GM12874 (cell line): ENCODE measurements at regions not wholly inside any gene's neighbourhood (a gene's known extent, or its start where the extent isn't known, plus 50 kb on each side); places are given as distances from the start of the nearest gene placed in this dataset.

Experiments
- TF ChIP-seq, protein P1 (sequence below): IDR thresholded peaks from 2 replicates; pipeline ENCODE4 v1.5.1; 2011; ENCODE audit warnings: low read depth, mild to moderate bottlenecking, control low read depth, low read length, moderate library complexity; ENCODE audit not compliant: insufficient read depth

DNA sequence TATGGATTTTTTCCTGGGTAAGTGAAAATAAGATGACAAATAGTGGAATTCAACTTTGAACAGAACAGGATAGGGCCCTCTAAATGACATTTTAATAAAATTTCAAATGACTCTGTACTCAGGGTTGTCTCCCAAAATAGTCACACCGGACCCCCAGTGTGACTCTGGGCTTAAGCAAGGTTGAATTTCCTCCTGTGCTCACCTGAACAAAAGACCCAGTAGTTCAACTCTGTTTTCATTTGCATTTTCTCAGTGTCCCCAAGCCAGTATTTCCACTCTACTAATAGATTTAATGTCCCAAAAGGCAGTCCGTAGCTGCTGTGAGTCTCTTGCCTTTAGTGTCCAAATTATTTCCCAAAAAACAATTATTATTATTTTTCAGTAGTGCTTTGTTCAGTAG lies 296.6 kb downstream of the PLOD2 start:
- TF ChIP-seq, protein P1, sequence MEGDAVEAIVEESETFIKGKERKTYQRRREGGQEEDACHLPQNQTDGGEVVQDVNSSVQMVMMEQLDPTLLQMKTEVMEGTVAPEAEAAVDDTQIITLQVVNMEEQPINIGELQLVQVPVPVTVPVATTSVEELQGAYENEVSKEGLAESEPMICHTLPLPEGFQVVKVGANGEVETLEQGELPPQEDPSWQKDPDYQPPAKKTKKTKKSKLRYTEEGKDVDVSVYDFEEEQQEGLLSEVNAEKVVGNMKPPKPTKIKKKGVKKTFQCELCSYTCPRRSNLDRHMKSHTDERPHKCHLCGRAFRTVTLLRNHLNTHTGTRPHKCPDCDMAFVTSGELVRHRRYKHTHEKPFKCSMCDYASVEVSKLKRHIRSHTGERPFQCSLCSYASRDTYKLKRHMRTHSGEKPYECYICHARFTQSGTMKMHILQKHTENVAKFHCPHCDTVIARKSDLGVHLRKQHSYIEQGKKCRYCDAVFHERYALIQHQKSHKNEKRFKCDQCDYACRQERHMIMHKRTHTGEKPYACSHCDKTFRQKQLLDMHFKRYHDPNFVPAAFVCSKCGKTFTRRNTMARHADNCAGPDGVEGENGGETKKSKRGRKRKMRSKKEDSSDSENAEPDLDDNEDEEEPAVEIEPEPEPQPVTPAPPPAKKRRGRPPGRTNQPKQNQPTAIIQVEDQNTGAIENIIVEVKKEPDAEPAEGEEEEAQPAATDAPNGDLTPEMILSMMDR: no peak

DNA sequence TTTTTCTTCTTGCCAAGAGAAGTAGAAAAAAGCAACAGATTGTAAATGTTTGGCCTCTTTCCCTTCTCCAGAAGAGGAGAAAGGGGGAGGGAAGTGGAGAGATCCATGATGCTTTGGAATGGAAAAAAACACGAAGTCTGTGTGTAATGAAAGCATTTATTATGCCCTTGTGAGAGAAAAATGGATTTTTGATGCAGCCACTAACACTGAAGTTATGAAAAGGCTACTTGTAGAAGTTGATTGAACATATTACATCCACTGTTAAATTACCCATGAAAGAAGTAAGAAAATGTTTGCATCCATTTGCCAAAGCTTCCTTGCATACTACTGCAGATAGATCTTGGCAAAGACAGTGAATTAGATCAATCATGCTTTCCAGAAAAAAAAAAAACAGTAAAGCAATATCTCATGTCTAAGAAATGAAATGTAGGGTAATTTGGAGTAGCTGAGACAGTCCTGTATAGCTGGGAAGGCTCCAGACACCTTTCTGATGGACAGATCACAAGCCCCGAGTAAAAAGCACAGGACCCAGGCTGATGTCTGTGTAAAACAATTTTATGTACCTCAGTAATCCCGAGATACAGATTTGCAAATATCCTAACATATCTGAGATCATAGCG lies 295.5 kb downstream of the PLOD2 start:
- TF ChIP-seq, protein P1: no peak

DNA sequence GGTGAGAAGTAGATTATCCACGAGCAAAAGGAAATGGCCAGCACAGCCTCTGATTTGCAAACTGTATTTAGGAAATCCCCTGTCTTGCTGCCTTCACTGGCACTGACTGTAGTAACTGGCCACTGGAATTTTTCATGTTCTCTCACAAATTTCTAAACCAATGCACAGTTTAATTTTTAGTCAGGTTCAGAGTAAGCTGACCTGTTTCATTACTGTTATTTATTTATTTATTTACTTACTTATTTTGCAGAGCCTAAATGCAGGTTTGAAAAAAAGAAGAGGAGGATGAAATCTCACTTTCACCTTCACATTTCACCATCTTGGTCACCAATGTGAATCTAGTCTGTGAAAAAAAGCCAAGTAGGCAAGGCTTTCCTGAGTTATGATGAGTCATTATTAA lies 291.0 kb downstream of the PLOD2 start:
- TF ChIP-seq, protein P1: no peak

DNA sequence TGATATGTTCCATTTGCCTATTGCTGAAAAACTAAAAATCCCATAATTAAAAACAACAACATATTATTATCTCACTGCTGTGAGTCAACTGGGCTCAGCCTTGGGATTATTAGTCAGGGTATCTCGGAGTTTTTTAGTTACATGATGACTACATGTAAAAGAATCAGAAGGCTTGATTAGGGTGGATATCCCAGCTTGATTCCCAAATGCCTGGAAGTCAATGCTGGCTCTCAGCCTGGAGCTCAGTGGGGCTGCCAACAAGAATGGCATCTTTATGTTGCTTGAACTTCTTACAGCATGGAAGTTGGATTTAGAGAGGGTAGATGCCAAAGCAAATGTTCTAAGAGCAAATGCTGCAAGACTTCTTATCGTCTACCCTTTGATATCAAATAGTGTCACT lies 278.5 kb downstream of the PLOD2 start:
- TF ChIP-seq, protein P1: no peak

DNA sequence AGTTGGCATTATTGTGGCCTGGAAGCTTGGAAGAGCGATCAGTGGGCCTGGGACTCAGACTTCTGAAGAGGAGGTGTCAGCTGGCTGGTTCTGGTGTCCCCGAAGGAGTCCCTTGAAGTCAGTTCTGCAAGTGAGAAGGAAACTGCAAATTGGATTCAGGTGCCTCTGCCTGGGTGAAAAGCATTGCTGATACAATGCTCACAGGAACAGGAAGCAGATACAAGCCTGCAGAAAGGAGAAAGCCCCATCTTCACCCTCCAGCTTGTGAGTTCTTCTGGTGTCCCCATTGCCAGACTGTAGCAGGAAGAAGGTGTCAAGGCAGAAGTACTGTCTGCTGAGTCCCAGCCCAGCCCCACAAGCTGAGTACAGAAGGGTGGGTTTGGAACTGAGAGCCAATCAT lies 271.3 kb downstream of the PLOD2 start:
- TF ChIP-seq, protein P1: no peak

DNA sequence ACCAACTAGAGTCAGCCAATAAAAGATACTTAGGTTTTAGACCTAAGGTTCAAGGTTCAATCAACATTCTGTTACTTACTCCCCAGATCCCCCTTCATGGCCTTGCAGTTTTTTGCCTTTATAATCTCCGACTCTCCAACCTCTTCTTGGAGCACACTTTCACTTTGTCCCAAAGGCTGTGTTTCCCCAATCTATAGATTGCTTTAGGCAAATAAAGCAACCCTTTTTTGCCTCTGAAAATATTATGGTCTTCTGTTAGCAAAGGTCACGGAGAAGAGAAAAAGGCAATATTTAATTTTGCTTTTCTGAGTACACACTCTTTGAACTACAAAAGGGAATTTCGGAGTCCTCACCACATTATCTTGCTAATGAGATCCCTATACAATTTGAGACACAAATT lies 268.1 kb downstream of the PLOD2 start:
- TF ChIP-seq, protein P1: no peak

DNA sequence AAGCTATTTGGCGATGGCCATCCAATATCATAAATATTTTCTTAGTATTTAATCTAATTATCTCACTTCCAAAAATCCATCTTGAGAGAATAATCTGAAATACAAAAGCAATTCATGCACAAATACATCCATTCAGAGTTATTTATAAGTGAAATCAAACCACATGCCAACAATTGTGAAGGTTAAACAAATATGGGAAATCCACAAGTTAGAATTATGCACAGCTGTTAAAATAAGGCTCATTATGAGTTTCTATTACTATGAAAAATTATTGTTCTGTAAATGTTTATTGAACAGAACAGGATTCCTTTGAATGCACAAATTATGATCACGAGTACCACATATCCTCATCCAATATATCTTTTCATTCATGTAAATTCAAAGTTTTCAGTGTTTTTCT lies 267.7 kb downstream of the PLOD2 start:
- TF ChIP-seq, protein P1: no peak
